HepG2 (cell line): ENCODE measurements at regions not wholly inside any gene's neighbourhood (a gene's known extent, or its start where the extent isn't known, plus 50 kb on each side); places are given as distances from the start of the nearest gene placed in this dataset.
A peak's percentile ranks its signal among the peaks of the same experiment; 100 is the strongest.

Experiments
- ATAC-seq: fragments of 200-7000 bp; cut with Tn5 transposase; 3 replicates; pipeline ENCODE4 v1.9.1; 2020; ENCODE audit warnings: mild to moderate bottlenecking, moderate library complexity
- BruUV-seq: library from RNA; stranded (reverse); fragments of 400-500 nt; replicated peaks from 2 replicates; lab custom pipeline; 2021; lab: Mats Ljungman, UMichigan
- CTCF ChIA-PET: fragments of 300-600 bp; formaldehyde crosslinking; extraction: SDS; loops from one replicate; lab custom pipeline; 2021; ENCODE audit warnings: low total read pairs, inconsistent platforms, low intra/inter-chr PET ratio; lab: Yijun Ruan, JAX
- POLR2A ChIA-PET: fragments of 350-600 bp; sonication (Branson Sonifier 250); formaldehyde crosslinking; loops from one replicate; lab custom pipeline; 2020; ENCODE audit warnings: antibody characterized with exemption, inconsistent platforms; lab: Yijun Ruan, JAX
- DNase-seq: peaks from one replicate; pipeline ENCODE4 v3.0.0-alpha.2; 2015; ENCODE audit warnings: low spot score
- FAIRE-seq: peaks from 3 replicates; lab custom pipeline; 2011; peaks lifted over from hg19 to GRCh38; lab: Jason Lieb, UNC
- H2AFZ ChIP-seq: one replicate; pipeline ENCODE4 v1.6.1; 2011; ENCODE audit warnings: low read length, inconsistent platforms
- H3K27ac ChIP-seq: fragments of 300-600 bp; 3 replicates; pipeline ENCODE4 v1.8.0; 2011; ENCODE audit warnings: mixed run types, mild to moderate bottlenecking, mixed read lengths, low read length, inconsistent platforms; ENCODE audit not compliant: insufficient read depth; ENCODE audit errors: extremely low read length
- H3K27me3 ChIP-seq, 2 experiments: fragments of 200-600 bp in 1 of 2; 2 replicates in 1 of 2; 3 replicates in 1 of 2; pipeline versions ENCODE4 v1.6.0 to v1.8.0; 2011; ENCODE audit warnings: low read length in 2 of 2, mild to moderate bottlenecking in 2 of 2, moderate library complexity in 2 of 2, inconsistent platforms in 1 of 2; ENCODE audit not compliant: insufficient read depth in 2 of 2, control insufficient read depth in 1 of 2
- H3K36me3 ChIP-seq, 2 experiments: fragments of 200-600 bp in 1 of 2; replicated peaks in 1 of 2; 2 replicates in 1 of 2; 3 replicates in 1 of 2; pipeline versions ENCODE4 v1.5.1 to v1.8.0; 2011; ENCODE audit warnings: low read length in 2 of 2, inconsistent platforms in 1 of 2; ENCODE audit not compliant: insufficient read depth in 2 of 2, control insufficient read depth in 1 of 2
- H3K4me1 ChIP-seq: 2 replicates; pipeline ENCODE4 v1.5.1; 2012; ENCODE audit warnings: low read length, inconsistent platforms; ENCODE audit not compliant: insufficient read depth
- H3K4me2 ChIP-seq: 2 replicates; pipeline ENCODE4 v1.6.0; 2011; ENCODE audit warnings: low read depth, low read length, inconsistent platforms
- H3K4me3 ChIP-seq, 3 experiments: fragments of 200-600 bp in 1 of 3; sonication (generic), shearing (Covaris generic) in 1 of 3; replicated peaks in 1 of 3; 2 replicates each; pipeline ENCODE4 v1.5.1; 2011 to 2016; ENCODE audit warnings: low read length in 3 of 3, inconsistent platforms in 2 of 3, low read depth in 2 of 3, mild to moderate bottlenecking in 2 of 3, control low read depth in 1 of 3, mixed read lengths in 1 of 3; ENCODE audit not compliant: insufficient read depth in 1 of 3
- H3K79me2 ChIP-seq: one replicate; pipeline ENCODE4 v1.6.1; 2011; ENCODE audit warnings: low read length, inconsistent platforms; ENCODE audit not compliant: insufficient read depth
- H3K9ac ChIP-seq: 2 replicates; pipeline ENCODE4 v1.6.0; 2011; ENCODE audit warnings: mild to moderate bottlenecking, low read depth, low read length, inconsistent platforms; ENCODE audit not compliant: insufficient read depth
- H3K9me3 ChIP-seq: 2 replicates; pipeline ENCODE4 v1.5.1; 2012; ENCODE audit warnings: mild to moderate bottlenecking, low read length
- H4K20me1 ChIP-seq: 2 replicates; pipeline ENCODE4 v1.6.0; 2011; ENCODE audit warnings: inconsistent platforms, mild to moderate bottlenecking, low read length, moderate library complexity; ENCODE audit not compliant: insufficient read depth
- EEA1 ChIP-seq: sonication (generic); formaldehyde crosslinking; IDR thresholded peaks from 2 replicates; pipeline ENCODE4 v1.5.1; 2020; ENCODE audit warnings: mild to moderate bottlenecking, missing genetic modification reagents, borderline replicate concordance
- FIP1L1 ChIP-seq: fragments of 200-400 bp; formaldehyde crosslinking; IDR thresholded peaks from 2 replicates; pipeline ENCODE4 v1.6.1; 2018; ENCODE audit warnings: low read depth, mild to moderate bottlenecking, low read length, moderate library complexity, borderline replicate concordance; ENCODE audit not compliant: insufficient read depth
- NR1H2 ChIP-seq: sonication (generic); formaldehyde crosslinking; IDR thresholded peaks from 2 replicates; pipeline ENCODE4 v1.8.1; 2022; ENCODE audit warnings: low read depth, missing genetic modification reagents, borderline replicate concordance
- NR2F6 ChIP-seq, 2 experiments: IDR thresholded peaks; 2 replicates each; pipeline ENCODE4 v1.6.1; 2016; ENCODE audit warnings: antibody characterized with exemption in 1 of 2, mild to moderate bottlenecking in 1 of 2
- SAFB2 ChIP-seq: sonication (generic); formaldehyde crosslinking; IDR thresholded peaks from 2 replicates; pipeline ENCODE4 v1.5.1; 2020; ENCODE audit warnings: missing genetic modification reagents, low read depth, mild to moderate bottlenecking, borderline replicate concordance
- SIX1 ChIP-seq: sonication (generic); formaldehyde crosslinking; IDR thresholded peaks from 2 replicates; pipeline ENCODE4 v1.4.0; 2020; ENCODE audit warnings: missing genetic modification reagents, borderline replicate concordance
- SRF ChIP-seq: IDR thresholded peaks from 2 replicates; pipeline ENCODE4 v1.6.1; 2011; ENCODE audit warnings: mild to moderate bottlenecking, low read depth, low read length, moderate library complexity
- TCF7 ChIP-seq: sonication (generic); IDR thresholded peaks from 2 replicates; pipeline ENCODE4 v1.6.1; 2016; ENCODE audit warnings: antibody characterized with exemption, low read depth
- ZBTB21 ChIP-seq: sonication (generic); formaldehyde crosslinking; IDR thresholded peaks from 2 replicates; pipeline ENCODE4 v1.4.0; 2020; ENCODE audit warnings: missing genetic modification reagents
- ZNF256 ChIP-seq: sonication (generic); formaldehyde crosslinking; conservative IDR thresholded peaks from 2 replicates; pipeline ENCODE4 v1.4.0; 2020; ENCODE audit warnings: missing genetic modification reagents
- WGBS: methylation state at CpG from one replicate; pipeline ENCODE4 v1.1.6; 2017; ENCODE audit warnings: low lambda C conversion rate; 5-methylcytosine and 5-hydroxymethylcytosine counted together
- in situ Hi-C: cut with HindIII; loops from 2 replicates; pipeline ENCODE4 v1.10.0; 2017; ENCODE audit warnings: low pct_unique_long_range_greater_than_20kb; ENCODE audit not compliant: extremely low pct_ligation_motif_present
- intact Hi-C: fragments of 100-400 bp; cut with micrococcal nuclease; formaldehyde crosslinking; loops from one replicate; pipeline ENCODE4 v1.10.0; 2022; ENCODE audit not compliant: unreplicated experiment
- TF ChIP-seq, protein P1 (sequence below): sonication (generic); formaldehyde crosslinking; IDR thresholded peaks from 2 replicates; pipeline ENCODE4 v1.9.0; 2022; ENCODE audit warnings: missing genetic modification reagents, mild to moderate bottlenecking, borderline replicate concordance
- TF ChIP-seq, protein P2 (sequence below): sonication (generic); formaldehyde crosslinking; conservative IDR thresholded peaks from 2 replicates; pipeline ENCODE4 v1.4.0; 2020; ENCODE audit warnings: missing genetic modification reagents
- TF ChIP-seq, protein P3 (sequence below): sonication (generic); formaldehyde crosslinking; IDR thresholded peaks from 2 replicates; pipeline ENCODE4 v1.8.0; 2022; ENCODE audit warnings: mild to moderate bottlenecking, missing genetic modification reagents, moderate library complexity
- TF ChIP-seq, protein P4 (sequence below): sonication (generic); formaldehyde crosslinking; IDR thresholded peaks from 2 replicates; pipeline ENCODE4 v1.5.0; 2020; ENCODE audit warnings: missing genetic modification reagents

DNA sequence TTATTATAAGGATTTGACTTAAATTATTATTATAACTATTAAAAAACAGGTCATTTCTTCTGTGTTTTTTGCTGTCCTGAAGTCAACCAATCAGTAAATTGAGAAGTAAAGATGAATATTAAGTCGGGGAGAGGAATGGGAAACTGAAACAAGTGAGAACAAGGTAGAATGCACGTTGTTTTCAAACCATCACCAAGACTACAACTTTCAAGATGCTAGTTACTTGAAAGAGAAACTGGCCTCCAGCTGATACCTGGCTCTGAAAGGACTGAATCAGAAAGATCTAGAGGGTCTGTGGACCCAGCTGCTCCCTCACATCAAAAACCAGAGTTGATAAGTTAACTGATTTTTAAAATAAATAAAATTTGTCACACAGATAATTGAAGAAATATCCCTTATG is 1301.5 kb upstream of the ATXN8OS start (continued):
- TF ChIP-seq NR2F6 (IDR thresholded peaks at IDR 0.05) (no peak), NR2F6 (CRISPR knock-in tag; IDR thresholded peaks at IDR 0.05) (no peak), NR1H2 (no peak)

DNA sequence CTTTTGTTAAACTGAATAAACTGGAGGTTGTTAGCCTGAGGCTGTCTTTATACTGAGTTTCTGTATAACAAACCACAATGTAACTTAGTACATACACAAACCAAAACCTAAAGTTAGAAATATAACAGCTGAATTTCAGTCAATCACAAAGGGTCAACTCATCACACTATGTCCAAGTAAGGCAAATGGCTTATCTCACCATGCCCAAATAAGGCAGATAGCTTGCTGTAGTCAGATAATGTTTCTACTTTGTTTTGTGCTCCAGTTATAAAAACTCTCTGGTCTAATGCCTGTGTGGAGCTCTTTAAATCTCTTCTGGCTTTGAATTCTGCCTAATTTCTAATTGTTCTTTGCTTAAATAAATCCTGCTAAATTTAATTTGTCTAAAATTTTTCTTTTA is 1323.4 kb upstream of the ATXN8OS start:
- intact Hi-C loops: loop anchor here (5.0 kb wide), 1 partner anchor 157 kb away; no protein-coding TSS in a partner anchor

DNA sequence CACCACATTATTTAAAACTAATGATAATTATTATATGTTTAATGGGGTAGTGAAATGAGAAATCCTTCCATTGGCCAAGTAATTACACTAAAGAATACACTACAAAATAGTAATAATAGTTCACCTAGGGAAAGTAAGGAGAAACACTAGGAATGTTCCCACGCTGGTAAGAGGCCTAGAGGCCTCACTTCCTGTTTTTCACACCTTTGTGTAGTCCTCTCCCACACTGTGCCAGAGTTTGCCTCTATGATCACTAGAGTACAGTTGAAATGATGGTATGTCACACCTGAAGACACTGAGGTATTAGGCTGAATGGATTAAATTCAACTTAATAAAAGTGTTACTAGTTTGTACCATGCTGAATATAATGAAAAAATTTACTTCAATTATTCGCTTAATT is 1348.0 kb upstream of the ATXN8OS start:
- no peak overlapping the region for H2AFZ ChIP-seq
- H3K4me1 ChIP-seq: no peaks in the 10 kb centered on the region
- no peak overlapping the region for H3K4me2 ChIP-seq
- ATAC-seq: no peak
- no peak overlapping the region for H3K27ac ChIP-seq
- no peaks in the 10 kb centered on the region for H4K20me1 ChIP-seq
- no peak for DNase-seq
- BruUV-seq: no TSS peak
- no peaks in the 10 kb centered on the region for H3K79me2 ChIP-seq
- H3K4me3 ChIP-seq: no peak overlapping the region
- no peaks in the 10 kb centered on the region for H3K27me3 ChIP-seq
- FAIRE-seq: no peak
- ChIA-PET POLR2A (no interaction called here), CTCF (no interaction called here)
- no peaks in the 10 kb centered on the region for H3K36me3 ChIP-seq
- intact Hi-C loops: no loop called here
- WGBS: 0% methylated on average over 2 of the region's 2 CpGs
- H3K9ac ChIP-seq: no peak overlapping the region
- no peaks in the 10 kb centered on the region for H3K9me3 ChIP-seq
- in situ Hi-C loops: no loop called here
- TF ChIP-seq EEA1 (CRISPR knock-in tag) (no peak), SIX1 (CRISPR knock-in tag) (no peak), ZBTB21 (CRISPR knock-in tag) (no peak), SAFB2 (no peak), FIP1L1 (no peak)
- TF ChIP-seq, protein P1, sequence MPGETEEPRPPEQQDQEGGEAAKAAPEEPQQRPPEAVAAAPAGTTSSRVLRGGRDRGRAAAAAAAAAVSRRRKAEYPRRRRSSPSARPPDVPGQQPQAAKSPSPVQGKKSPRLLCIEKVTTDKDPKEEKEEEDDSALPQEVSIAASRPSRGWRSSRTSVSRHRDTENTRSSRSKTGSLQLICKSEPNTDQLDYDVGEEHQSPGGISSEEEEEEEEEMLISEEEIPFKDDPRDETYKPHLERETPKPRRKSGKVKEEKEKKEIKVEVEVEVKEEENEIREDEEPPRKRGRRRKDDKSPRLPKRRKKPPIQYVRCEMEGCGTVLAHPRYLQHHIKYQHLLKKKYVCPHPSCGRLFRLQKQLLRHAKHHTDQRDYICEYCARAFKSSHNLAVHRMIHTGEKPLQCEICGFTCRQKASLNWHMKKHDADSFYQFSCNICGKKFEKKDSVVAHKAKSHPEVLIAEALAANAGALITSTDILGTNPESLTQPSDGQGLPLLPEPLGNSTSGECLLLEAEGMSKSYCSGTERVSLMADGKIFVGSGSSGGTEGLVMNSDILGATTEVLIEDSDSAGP: no peak
- TF ChIP-seq, protein P2, sequence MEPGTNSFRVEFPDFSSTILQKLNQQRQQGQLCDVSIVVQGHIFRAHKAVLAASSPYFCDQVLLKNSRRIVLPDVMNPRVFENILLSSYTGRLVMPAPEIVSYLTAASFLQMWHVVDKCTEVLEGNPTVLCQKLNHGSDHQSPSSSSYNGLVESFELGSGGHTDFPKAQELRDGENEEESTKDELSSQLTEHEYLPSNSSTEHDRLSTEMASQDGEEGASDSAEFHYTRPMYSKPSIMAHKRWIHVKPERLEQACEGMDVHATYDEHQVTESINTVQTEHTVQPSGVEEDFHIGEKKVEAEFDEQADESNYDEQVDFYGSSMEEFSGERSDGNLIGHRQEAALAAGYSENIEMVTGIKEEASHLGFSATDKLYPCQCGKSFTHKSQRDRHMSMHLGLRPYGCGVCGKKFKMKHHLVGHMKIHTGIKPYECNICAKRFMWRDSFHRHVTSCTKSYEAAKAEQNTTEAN (CRISPR knock-in tag): no peak
- TF ChIP-seq, protein P3, sequence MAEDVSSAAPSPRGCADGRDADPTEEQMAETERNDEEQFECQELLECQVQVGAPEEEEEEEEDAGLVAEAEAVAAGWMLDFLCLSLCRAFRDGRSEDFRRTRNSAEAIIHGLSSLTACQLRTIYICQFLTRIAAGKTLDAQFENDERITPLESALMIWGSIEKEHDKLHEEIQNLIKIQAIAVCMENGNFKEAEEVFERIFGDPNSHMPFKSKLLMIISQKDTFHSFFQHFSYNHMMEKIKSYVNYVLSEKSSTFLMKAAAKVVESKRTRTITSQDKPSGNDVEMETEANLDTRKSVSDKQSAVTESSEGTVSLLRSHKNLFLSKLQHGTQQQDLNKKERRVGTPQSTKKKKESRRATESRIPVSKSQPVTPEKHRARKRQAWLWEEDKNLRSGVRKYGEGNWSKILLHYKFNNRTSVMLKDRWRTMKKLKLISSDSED (CRISPR knock-in tag): no peak

More for the DNA sequence above, 1323.4 kb upstream of the ATXN8OS start:
- no peak for FAIRE-seq
- Histone ChIP-seq H3K4me3 (no peak overlapping the region), H3K9me3 (no peaks in the 10 kb centered on the region), H3K36me3 (no peaks in the 10 kb centered on the region), H3K4me2 (no peak overlapping the region), H4K20me1 (no peaks in the 10 kb centered on the region), H3K79me2 (no peaks in the 10 kb centered on the region), H2AFZ (no peak overlapping the region), H3K9ac (no peak overlapping the region), H3K4me1 (no peaks in the 10 kb centered on the region), H3K27me3 (no peaks in the 10 kb centered on the region), H3K27ac (no peak overlapping the region)
- in situ Hi-C loops: no loop called here
- TF ChIP-seq ZNF256 (no peak), SRF (peak; percentile 23; the same call in 1 of the 2 replicates), TCF7 (no peak)
- TF ChIP-seq, protein P4, sequence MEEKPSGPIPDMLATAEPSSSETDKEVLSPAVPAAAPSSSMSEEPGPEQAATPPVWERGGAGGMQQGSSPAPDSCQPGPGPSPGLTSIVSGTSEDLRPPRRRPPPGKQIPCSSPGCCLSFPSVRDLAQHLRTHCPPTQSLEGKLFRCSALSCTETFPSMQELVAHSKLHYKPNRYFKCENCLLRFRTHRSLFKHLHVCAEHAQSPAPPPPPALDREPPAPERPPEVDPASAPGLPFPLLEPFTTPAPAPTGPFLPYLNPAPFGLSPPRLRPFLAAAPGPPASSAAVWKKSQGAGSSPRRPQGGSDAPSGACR (CRISPR knock-in tag): no peak
- no peak for DNase-seq
- POLR2A ChIA-PET: no interaction called here
- BruUV-seq: no TSS peak
- no peak for ATAC-seq
- CTCF ChIA-PET: no interaction called here
